Prostate gland (tissue), 2 donors: ENCODE measurements at regions not wholly inside any gene's neighbourhood (a gene's known extent, or its start where the extent isn't known, plus 50 kb on each side); places are given as distances from the start of the nearest gene placed in this dataset.

Experiments used
- POLR2AphosphoS5 ChIP-seq: sonication (generic); formaldehyde crosslinking; IDR thresholded peaks from one replicate; pipeline ENCODE4 v1.6.1; 2017; ENCODE audit warnings: antibody characterized with exemption
- TF ChIP-seq, protein P1 (sequence below), 4 experiments: fragments of 200-600 bp in 2 of 4; fragments of 450-650 bp in 2 of 4; sonication (generic) in 2 of 4; IDR thresholded peaks; 1 replicate in 3 of 4; 2 replicates in 1 of 4; pipeline ENCODE4 v1.5.1; 2016 to 2019; ENCODE audit warnings: antibody characterized with exemption in 4 of 4, mild to moderate bottlenecking in 2 of 4, moderate library complexity in 2 of 4

DNA sequence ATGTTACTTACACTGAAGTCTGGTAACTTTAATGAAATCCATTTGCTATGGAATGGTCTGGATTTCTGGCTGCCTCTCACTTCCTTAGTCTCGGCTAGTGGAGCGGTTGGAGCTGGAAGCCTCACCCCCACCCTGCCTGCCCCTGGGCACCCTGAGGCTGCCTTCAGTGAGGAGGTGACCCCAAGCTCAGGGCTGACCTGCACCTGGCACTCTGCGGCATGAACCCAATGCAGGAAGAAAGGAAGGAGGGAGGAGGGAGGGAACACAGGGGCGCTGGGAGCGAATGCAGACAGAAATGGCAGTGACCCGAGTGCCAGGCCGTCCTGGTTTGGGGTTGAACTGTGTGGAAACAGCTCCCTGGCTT lies 353.1 kb downstream of the TMEM121 start:
- TF ChIP-seq, protein P1, sequence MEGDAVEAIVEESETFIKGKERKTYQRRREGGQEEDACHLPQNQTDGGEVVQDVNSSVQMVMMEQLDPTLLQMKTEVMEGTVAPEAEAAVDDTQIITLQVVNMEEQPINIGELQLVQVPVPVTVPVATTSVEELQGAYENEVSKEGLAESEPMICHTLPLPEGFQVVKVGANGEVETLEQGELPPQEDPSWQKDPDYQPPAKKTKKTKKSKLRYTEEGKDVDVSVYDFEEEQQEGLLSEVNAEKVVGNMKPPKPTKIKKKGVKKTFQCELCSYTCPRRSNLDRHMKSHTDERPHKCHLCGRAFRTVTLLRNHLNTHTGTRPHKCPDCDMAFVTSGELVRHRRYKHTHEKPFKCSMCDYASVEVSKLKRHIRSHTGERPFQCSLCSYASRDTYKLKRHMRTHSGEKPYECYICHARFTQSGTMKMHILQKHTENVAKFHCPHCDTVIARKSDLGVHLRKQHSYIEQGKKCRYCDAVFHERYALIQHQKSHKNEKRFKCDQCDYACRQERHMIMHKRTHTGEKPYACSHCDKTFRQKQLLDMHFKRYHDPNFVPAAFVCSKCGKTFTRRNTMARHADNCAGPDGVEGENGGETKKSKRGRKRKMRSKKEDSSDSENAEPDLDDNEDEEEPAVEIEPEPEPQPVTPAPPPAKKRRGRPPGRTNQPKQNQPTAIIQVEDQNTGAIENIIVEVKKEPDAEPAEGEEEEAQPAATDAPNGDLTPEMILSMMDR (IDR thresholded peaks at IDR 0.05), result no peak
- no peak for TF ChIP-seq POLR2AphosphoS5
